HG03175 (cell line): ENCODE measurements at regions not wholly inside any gene's neighbourhood (a gene's known extent, or its start where the extent isn't known, plus 50 kb on each side); places are given as distances from the start of the nearest gene placed in this dataset.

Source experiments
- ATAC-seq: cut with Tn5 transposase; IDR thresholded peaks from one replicate; pipeline ENCODE4 v1.9.1; 2021; ENCODE audit warnings: mild to moderate bottlenecking, moderate library complexity; ENCODE audit not compliant: unreplicated experiment

DNA sequence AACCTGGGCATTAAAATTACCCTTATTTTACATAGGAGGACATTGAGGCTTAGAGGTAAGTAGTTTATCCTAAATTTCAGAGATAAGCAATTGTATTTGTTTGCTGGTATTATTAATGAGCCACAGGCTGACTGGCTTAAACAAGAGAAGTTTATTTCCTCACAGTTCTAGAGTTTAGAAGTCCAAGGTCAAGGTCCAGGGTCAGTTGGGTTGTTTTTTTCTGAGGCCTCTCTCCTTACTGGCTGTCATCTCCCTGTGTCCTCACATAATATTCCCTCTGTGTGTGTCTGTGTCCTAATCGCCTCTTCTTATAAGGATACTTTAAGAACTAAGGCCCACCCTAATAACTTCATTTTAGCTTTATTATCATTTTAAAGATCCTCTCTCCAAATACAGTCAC, 294.9 kb upstream of the ATP5MC3 start:
- no peak for ATAC-seq

DNA sequence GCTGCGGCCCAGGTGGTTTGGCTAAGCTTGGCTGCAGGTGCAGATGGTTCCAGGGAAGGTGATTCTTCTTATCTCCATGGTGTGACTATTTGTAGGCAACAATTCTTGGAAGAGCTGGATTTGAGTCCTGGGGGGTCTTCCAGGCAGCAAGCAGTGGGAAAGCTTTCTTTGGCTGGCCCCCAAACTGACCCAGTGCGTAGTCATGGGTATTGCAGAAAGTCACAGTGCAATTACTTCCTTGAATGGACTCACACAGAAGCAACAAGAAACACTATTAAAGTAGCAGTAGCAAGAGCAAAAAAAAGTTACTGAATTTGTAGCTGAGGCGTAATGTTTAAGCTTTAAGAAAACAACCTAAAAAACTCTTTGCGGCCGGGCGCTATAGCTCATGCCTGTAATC, 293.6 kb upstream of the ATP5MC3 start:
- no peak for ATAC-seq

DNA sequence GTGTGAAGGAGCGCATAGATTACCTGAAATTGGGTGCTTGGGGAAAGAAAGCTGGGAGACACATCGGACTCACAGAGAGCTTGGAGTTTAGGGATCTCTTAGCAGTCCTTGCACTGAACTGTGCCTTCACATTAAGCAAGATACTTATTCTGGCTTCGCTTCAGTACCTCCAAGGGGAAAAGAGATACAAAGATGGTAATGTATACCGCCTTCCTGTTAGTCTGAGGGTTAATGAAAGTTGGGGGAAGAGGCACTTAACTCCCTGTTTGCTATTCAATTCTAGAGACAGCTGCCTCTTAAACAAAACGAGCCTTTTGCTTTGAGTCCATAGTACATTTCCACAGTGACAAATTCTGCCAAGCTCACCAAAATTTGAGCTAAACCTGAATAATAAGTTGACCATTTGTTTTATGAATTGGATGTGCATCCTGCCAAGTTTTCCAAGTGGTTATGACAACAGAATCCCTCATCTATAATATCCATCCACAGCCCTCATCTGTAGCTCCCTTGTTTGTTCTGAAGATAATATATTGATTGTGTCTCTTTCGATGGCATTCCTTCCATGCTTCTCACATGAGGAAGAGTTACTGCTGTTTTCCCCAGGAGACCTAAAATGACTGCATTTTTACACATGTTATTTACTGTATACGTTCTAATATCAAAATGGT, 287.1 kb upstream of the ATP5MC3 start:
- ATAC-seq, result no peak

DNA sequence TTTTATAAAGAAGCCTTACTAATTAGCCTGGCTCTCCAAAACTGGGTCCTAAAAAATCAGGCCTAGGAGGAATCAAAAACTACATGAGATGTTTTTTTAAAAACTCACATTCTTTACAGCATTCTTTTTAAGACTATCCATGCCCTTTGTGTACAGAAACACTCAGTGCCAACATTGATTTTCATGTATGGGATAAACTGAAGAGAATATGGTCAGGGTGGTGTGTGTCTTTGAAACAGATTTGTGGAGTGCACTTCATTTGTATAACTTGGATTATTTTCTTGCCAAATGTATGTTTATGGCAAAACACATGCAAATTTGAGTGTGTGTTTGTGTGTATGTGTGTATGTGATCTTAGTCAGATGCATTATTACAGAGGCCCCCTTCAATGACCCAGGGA, 283.6 kb upstream of the ATP5MC3 start:
- no peak for ATAC-seq

DNA sequence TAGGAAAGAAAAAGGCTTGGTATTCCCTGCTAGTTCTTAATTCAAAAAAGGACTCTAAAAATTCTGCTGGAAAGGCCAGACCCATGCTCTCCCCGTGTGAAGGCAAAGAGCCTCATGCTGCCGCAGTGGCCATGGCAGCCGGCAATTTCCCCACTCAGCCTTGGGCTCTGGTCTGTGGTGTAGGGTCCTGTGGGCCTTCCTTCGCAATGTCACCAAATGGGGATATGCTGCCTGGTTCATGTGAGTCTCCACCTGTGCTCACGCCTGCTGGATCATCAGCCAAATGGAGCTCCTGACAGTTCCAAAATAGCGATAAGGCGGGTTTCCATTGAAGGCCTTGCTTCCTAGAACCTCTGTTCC, 282.8 kb upstream of the ATP5MC3 start:
- ATAC-seq, result no peak

DNA sequence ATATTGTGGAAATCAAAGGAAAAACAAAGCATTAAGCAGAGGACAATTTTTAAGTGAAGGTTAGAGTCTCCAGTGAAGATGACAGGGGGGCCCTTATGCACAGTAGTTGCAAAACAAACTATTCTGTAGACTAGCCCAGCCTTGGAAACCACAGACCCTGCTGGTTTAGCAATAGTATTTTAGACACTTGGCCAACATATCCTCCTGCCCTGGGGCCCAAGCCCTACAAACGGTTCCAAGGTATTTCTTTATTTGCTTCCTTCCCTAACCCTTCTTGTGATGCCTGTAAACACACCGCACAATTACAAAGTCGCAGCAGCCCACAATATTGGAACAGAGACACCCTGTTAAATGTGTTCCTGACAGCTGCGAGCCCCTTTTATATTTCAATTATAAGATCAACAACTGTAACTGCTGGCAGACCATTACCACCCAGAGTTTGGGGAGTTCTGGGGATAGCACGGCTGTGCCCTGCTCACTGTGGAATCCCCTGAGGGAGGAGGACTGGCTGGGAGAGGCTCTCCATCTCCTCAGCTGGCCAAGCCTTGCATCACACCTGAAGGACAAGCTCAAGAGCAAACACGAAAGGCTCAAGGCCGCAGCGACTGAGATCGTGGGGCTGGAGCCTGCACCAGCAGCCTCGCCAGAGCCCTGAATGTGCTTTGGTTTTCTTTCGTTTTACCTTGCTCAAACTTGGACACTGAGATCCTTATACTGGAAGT, 282.2 kb upstream of the ATP5MC3 start:
- ATAC-seq, result no peak

DNA sequence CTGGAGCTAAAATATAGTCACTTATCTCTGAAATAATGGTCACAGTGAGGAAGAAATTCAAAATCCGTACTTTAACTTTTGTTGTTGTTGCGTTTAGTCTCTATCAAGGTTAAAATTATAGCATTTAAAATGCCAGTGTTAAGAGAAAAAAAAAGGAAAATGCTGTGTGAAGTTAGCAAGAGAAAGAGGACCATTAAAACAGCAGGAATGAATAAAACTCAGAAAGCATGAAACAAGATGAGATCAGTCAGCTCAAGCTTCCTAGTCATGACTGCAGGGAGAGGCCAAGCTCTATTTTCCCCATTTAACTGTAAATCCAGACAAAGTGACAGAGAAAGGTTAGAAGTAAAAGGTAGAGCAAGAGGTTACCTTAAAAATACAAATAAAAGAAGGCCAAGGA, 281.7 kb upstream of the ATP5MC3 start:
- no peak for ATAC-seq

DNA sequence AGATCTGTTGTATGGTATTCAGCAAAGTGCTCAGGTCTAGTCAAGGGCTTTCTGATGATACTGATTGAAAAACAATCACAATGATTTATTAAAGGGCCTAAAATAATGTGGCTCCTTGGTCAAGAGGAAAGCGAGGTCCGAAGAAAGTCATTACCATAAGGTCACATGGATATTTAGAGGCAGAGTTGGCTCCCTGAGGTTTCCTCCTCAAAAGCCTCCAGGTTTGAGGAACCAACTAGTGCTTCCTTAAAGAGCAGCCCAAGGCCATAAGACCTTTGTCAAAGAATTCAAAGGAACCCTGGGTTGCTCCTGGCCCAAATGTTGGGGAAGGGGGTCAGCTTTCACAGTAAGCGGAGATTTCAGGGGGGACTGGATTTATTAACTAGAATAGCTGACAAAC, 280.7 kb upstream of the ATP5MC3 start:
- no peak for ATAC-seq

DNA sequence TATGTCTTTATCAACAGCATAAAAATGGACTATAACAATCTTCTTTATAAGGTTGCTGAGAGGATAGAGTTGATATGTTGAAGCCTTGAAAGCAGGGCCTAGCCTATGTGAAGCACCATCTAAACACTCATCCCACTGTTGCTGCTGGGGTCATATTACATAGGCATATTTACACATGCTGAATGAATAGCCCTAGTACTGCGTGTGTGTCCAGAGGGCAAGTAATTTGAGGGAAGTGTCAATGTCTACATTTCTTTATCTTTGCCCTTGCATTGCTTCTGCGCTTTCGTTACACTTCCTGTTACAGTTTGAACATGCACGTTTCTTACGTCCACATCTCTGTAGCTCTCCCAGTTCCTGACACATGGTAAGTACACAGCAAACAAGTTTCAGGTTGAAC, 280.3 kb upstream of the ATP5MC3 start:
- no peak for ATAC-seq

DNA sequence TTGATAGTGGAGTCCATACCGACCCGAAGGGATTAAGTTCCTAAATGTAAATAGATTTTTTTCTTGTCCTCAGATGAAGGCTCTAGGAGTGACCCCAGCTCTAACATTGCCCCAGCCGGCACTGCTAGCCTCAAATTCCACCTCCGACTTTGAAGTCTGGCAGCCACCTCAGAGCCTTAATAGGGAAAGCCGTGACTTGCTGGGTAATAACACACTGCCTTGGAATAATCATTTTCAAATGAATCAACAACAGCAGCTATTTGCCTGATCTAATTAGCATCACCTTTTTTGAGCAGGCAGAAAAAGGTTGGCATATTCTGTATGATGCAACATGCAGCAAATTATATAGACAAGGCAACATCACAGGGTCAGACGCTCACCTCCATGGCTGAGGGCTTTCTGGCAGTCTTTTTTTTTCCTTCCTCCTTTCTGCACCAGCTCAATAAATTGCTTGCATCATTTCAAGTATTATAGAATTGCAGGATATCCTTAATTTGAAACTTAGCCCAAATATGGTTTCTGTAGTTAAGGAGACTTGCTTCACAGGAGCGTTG, 276.5 kb upstream of the ATP5MC3 start:
- no peak for ATAC-seq

DNA sequence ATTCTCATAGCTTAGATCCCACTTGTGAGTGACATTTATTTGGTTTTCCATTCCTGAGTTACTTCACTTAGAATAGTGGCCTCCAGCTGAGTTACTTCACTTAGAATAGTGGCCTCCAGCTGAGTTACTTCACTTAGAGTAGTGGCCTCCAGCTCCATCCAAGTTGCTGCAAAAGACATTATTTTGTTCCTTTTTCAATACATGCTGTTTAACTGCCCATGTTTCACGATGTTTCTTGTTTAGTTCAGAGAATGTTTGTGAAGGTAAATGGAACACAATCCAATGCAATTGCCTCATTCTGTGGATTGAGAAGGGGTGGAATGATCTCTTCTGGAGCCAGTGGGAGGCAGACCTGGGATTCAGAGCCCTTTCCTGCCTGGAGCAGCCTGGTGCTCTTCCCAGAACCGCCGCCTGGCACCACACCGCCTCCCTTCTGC, 273.5 kb upstream of the ATP5MC3 start:
- no peak for ATAC-seq

DNA sequence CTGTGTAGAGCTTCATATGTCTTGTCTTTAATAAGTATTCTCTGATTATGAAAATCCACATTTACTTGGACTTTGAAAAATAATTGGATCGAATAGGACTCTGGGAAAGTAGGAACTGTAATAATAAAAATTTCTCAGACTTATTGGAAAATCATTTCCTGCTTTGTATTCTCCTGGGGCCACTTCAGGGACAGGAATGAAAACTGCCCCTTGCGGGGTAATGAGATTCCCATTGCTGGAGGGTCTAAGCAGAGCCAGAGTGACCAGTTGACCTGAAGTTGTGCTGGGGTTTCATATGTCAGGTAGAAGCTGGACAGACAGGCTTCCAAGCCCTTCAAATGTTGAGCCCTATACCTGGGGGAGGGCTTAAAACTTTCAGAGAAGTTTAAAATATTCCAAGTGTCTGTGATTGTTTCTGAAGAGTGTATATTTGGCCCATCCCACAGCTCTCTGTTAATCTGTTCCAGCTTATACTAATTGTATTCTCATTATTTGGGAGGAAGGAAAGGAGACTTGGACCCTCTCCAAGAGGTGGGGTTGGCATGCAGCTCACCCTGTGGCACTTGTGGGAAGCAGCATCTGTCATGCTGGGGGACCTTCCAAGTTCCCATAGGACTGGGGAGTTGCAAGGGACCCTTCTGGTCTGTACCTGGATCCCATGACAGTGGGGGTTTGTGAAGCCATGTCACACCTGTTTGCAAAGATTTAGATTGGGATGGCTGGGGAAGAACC, 268.7 kb upstream of the ATP5MC3 start:
- no peak for ATAC-seq

DNA sequence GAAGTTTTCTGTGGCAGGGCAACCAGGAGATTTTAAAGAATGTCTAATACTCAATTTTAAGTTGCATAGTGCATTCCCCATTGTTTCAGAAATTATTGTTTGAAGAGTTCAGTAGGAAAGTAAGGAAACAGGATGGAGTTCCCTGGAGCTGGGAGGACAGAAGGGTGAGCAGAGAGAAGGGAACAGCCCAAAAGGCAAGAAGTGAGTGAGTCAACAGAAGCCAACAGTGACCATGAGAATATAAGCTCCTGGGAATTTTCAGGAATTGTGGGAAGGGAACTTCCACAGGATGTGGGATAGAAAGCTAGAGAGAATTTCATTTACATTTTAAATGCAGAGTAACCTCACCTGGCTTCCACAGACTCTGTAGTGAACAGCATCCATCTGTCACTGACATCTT, 268.1 kb upstream of the ATP5MC3 start:
- no peak for ATAC-seq

DNA sequence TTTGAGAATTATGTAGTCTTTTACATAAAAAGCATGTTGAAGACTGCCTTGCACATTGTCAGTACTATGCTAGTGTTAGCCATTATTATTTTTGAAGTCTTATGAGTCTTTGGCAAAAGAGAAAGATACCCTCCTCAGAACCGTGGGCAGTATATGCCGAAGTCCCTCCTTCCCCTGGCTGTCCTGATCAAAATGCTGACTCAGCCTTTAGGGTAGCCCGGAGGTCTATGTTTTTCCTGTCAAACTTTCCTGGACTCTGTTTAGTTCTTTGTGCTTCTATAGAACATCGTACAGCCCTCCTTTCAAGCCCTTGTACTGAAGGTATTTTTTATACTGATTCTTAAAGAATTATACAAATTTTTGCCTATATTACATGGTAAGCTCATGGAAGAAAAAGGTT, 264.7 kb upstream of the ATP5MC3 start:
- ATAC-seq, result no peak

DNA sequence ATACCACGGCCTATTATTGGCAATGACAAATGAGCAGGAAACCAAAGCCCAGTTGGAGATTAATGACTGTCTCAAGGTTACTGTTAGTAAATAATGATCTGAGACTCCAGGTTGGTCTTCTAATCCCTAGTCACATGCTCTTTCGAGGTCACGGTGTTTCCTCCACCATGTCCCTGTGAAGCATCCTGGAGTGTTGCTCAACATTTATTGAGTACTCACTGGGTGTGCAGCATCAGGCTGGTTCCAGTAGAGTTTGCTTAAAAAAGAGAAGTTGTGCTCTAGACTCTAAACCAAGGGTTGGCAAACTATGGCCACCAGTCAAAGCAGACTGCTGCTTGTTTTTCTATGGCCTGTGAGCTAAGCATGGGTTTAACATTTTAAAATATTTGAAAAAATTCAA, 263.8 kb upstream of the ATP5MC3 start:
- no peak for ATAC-seq

DNA sequence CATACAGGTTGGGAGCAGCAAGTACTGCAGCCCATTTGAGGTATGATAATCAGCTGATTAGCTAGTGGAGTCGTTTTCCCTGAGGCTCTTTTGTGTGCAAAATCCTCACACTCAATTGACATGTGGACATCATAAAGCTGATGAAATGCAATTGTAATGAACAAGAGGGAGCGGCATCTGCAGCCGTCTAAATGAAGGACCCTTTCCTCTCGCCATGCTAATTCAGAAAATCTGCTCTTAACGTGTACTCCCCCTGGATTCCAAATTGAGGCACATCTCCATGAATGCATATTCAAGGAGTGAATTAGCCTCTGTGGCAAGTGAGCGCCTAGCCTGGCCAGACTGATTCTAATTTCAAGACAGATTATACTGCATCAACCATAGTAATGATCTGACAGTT, 260.9 kb upstream of the ATP5MC3 start:
- no peak for ATAC-seq

DNA sequence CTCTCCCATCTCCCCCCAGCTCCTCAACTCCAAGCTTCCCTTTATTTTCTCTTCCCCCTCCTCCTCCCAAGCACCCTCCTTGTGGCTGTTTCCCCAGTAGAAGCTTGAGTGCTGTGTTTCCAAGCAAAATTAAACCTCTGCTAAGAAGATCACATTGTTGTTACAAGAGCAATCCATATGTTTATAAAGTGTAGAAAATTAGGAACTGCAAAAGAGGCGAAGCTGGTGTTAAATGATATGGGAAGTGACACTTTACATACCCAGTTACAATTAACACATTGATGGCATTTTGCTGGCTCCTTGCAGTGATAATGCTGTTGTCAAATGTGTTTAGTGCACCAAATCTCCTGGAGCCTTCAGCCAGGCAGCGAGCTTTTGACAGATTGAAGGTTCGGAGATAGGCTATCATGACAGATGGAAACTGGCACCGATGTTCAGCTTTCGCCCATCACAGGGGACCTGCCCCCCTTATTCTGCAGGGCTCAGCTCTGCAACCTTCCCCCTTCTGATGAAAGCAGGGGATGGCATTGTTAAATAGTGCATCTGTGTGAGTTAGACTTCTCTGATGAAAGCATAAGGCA, 259.8 kb upstream of the ATP5MC3 start:
- ATAC-seq, result no peak

DNA sequence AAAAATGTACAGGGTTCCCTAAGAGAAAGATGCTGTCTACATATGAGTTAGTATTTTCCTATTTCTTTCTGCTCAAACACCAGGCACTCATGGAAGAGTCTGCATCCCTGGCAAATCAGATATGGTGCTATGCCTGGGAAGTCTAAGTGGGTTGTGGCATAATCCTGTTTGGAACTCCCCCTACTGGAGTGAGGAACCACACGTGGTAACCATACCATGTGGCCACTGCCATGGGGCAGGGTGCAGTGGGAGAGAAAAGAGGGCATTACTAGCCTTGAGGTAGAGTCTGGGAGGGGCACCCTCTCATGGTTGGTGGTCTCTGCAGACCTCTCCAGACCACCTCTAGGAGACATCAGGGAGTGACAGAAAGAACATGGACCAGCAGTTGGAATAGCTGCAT, 257.9 kb upstream of the ATP5MC3 start:
- ATAC-seq, result no peak

DNA sequence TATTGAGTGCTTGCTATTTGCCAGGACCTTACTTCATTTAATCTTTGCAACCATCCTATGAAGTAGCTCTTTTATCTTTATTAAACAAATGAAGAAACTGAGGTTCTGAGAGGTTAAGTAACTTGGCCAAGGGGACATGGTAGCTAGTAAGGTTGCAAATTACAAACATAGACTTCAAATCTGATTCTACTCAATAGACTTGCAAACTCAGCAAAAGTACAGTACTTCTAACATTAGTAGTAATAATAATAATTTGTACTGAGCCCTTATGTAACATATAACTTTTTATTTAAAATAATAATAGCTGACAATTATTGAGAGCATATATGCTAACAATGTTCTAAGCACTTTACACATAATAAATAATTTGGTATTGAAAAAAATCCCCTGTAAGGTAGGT, 255.7 kb upstream of the ATP5MC3 start:
- ATAC-seq, result no peak

DNA sequence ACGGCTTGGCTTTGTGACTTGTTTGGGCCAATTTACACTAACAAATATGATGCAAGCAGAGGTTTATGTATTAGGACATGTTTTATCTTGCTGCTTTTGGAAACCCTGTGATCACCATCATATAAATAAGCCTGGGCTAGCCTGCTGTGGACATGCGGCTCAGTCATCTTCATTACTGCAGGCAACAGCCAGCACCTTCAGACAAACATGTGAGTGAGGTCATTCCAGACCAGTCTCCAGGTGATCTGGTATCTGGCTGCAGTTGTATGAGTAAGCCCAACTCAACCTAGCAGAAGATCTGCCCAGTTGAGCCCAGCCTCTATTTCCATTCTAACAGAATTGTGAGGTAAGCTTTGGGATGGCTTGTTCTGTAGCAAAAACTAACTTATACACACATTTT, 254.6 kb upstream of the ATP5MC3 start:
- ATAC-seq, result no peak

DNA sequence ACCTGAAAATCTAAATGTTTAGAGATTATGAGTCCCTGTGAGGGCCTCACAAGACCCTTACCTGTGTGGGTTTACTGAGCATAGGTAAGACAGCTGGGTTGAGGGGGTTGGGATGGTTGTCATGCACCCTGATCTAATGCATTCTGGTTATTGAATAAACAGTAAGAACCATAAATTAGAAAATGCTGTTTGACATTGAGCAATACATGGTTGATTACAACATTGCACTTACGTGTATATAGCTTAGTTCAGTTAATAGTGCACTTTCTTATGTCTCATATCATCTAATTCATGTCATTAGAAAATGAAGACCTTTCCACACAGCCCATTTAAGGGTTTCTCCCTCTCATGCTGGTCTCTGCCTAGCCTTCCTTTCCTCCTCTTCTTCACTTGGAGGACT, 253.5 kb upstream of the ATP5MC3 start:
- no peak for ATAC-seq

DNA sequence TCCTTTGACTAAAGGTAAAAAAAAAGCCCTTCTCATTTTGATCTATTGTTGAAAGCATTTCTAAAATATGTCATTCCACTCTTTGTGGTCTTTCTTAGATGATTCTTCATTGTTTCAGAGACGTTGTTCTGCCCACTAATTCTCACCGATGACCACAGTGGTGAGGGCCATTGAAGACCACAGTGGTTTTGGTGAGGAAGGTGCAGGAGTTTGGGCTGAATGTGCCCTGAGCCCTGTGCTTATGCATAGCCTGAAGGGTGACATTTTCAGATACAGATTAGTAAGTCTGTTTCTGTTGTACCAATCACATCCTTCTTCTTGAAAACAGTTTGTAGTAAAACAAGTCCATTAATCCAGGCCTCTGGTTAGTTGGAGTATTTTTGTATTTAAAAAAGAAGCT, 251.3 kb upstream of the ATP5MC3 start:
- ATAC-seq, result no peak
